ENCODE measurements at regions not wholly inside any gene's neighbourhood (a gene's known extent, or its start where the extent isn't known, plus 50 kb on each side); places are given as distances from the start of the nearest gene placed in this dataset.

DNA sequence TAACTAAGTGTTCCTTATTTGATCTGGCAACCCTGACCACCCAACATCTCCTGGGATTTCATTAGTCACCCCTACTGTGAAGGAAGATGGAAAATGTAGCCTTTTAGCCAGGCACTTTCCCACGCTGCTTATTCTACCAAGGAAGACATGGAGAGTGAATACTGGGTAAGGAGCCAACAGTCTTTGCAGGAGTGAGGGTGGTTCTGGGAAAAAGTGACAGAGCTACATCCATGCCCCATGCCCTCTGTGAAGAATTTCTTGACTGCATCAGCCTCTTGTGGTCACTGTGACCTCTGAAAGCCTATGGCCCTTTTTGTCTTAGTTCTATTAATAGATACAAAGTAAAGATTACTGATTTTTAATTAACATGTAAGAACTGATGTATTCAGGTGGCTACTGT is 196.0 kb upstream of the EEA1 start:
- no peaks in the 10 kb centered on the region for H3K9me3 ChIP-seq (ENCODE audit: low read length)
- H3K4me2 ChIP-seq (ENCODE audit: low read length): no peak overlapping the region
- H3K9me2 ChIP-seq (ENCODE audit: insufficient read depth, low read length): no peaks in the 10 kb centered on the region
- no peaks in the 10 kb centered on the region for H3K36me3 ChIP-seq (ENCODE audit: insufficient read depth, low read length)
- no peak overlapping the region for H3K27ac ChIP-seq (ENCODE audit: low read depth, low read length, poor library complexity, severe bottlenecking)
- no peak overlapping the region for H3K4me3 ChIP-seq (ENCODE audit: low read depth, low read length, poor library complexity, severe bottlenecking)
- H4K20me1 ChIP-seq (ENCODE audit: insufficient read depth, low read length): no peaks in the 10 kb centered on the region
- TF ChIP-seq, protein P1, sequence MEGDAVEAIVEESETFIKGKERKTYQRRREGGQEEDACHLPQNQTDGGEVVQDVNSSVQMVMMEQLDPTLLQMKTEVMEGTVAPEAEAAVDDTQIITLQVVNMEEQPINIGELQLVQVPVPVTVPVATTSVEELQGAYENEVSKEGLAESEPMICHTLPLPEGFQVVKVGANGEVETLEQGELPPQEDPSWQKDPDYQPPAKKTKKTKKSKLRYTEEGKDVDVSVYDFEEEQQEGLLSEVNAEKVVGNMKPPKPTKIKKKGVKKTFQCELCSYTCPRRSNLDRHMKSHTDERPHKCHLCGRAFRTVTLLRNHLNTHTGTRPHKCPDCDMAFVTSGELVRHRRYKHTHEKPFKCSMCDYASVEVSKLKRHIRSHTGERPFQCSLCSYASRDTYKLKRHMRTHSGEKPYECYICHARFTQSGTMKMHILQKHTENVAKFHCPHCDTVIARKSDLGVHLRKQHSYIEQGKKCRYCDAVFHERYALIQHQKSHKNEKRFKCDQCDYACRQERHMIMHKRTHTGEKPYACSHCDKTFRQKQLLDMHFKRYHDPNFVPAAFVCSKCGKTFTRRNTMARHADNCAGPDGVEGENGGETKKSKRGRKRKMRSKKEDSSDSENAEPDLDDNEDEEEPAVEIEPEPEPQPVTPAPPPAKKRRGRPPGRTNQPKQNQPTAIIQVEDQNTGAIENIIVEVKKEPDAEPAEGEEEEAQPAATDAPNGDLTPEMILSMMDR (conservative IDR thresholded peaks at IDR 0.05; ENCODE audit: low read length): no peak
- no peak for TF ChIP-seq EZH2phosphoT487 (IDR thresholded peaks at IDR 0.05; ENCODE audit: borderline replicate concordance, low read depth, low read length)
- no peak overlapping the region for H2AFZ ChIP-seq (ENCODE audit: low read length)
- H3K4me1 ChIP-seq (ENCODE audit: insufficient read depth, low read length, poor library complexity, severe bottlenecking): no peaks in the 10 kb centered on the region
- DNase-seq (ENCODE audit: low spot score): no peak
- BruUV-seq (replicated peaks): no TSS peak
- ChIA-PET CTCF (ENCODE audit: unreplicated experiment) (no interaction called here), POLR2A (interaction anchor here (1.7 kb wide), 1 partner anchor 14 kb away, joined by 5 read pairs; no protein-coding TSS in a partner anchor)
- intact Hi-C loops (cut with micrococcal nuclease; ENCODE audit: unreplicated experiment): no loop called here
- no peaks in the 10 kb centered on the region for H3K79me2 ChIP-seq (ENCODE audit: insufficient read depth, low read depth, low read length)

DNA sequence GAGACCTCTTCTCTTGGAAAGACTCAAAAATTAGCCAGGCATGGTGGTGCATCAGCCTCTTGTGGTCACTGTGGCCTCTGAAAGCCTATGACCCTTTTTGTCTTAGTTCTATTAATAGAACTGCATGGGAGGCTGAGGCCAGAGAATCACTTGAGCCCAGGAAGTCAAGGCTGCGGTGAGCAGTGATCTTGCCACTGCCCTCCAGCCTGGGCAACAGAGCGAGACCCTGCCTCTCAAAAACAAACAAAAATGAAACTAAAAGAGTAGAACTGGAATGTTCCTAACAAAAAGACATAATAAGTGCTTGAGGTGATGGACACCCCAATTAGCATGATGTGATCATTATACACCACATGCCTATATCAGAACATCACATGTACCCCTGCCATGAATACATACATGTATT is 197.0 kb upstream of the EEA1 start:
- ChIA-PET POLR2A (no interaction called here), CTCF (ENCODE audit: unreplicated experiment) (no interaction called here)
- H3K27ac ChIP-seq (ENCODE audit: low read depth, low read length, poor library complexity, severe bottlenecking): no peak overlapping the region
- no peak overlapping the region for H2AFZ ChIP-seq (ENCODE audit: low read length)
- no peaks in the 10 kb centered on the region for H3K9me2 ChIP-seq (ENCODE audit: insufficient read depth, low read length)
- no peak overlapping the region for H3K4me3 ChIP-seq (ENCODE audit: low read depth, low read length, poor library complexity, severe bottlenecking)
- no peaks in the 10 kb centered on the region for H3K36me3 ChIP-seq (ENCODE audit: insufficient read depth, low read length)
- H3K4me2 ChIP-seq (ENCODE audit: low read length): no peak overlapping the region
- no peak for TF ChIP-seq EZH2phosphoT487 (IDR thresholded peaks at IDR 0.05; ENCODE audit: borderline replicate concordance, low read depth, low read length)
- TF ChIP-seq, protein P1 (conservative IDR thresholded peaks at IDR 0.05; ENCODE audit: low read length): no peak
- intact Hi-C loops (cut with micrococcal nuclease; ENCODE audit: unreplicated experiment): no loop called here
- no peaks in the 10 kb centered on the region for H3K4me1 ChIP-seq (ENCODE audit: insufficient read depth, low read length, poor library complexity, severe bottlenecking)
- BruUV-seq (replicated peaks): no TSS peak
- DNase-seq (ENCODE audit: low spot score): no peak
- H3K9me3 ChIP-seq (ENCODE audit: low read length): no peaks in the 10 kb centered on the region
- no peaks in the 10 kb centered on the region for H3K79me2 ChIP-seq (ENCODE audit: insufficient read depth, low read depth, low read length)
- H4K20me1 ChIP-seq (ENCODE audit: insufficient read depth, low read length): no peaks in the 10 kb centered on the region

DNA sequence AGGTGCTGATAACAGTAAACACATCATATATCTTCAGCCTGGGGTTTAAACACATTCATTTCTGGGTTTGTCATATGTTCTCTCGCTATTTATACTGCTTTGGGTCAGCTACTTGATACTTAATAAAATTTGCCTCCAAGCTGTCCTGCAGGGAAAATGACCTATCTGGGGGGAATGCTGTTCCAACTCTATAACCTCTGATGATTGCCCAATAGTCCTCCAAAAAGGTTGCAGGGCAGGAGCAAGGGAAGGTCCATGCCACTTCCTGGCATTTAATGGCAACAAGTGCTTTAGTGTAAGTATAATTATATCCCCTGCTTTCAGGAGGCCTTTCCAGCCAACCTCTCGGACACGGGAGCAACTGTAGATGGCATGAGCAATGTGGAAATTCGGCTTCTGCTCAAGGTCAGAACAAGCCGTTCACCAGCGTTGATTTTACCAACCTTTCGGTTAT is 198.0 kb upstream of the EEA1 start:
- no peaks in the 10 kb centered on the region for H3K9me3 ChIP-seq (ENCODE audit: low read length)
- no peak overlapping the region for H3K4me3 ChIP-seq (ENCODE audit: low read depth, low read length, poor library complexity, severe bottlenecking)
- no peaks in the 10 kb centered on the region for H3K36me3 ChIP-seq (ENCODE audit: insufficient read depth, low read length)
- intact Hi-C loops (cut with micrococcal nuclease; ENCODE audit: unreplicated experiment): no loop called here
- H2AFZ ChIP-seq (ENCODE audit: low read length): no peak overlapping the region
- H3K4me2 ChIP-seq (ENCODE audit: low read length): no peak overlapping the region
- ChIA-PET CTCF (ENCODE audit: unreplicated experiment) (no interaction called here), POLR2A (interaction anchor here (0.6 kb wide), 1 partner anchor 51 kb away, joined by 6 read pairs; no protein-coding TSS in a partner anchor)
- DNase-seq (ENCODE audit: low spot score): no peak
- no peaks in the 10 kb centered on the region for H3K4me1 ChIP-seq (ENCODE audit: insufficient read depth, low read length, poor library complexity, severe bottlenecking)
- no peaks in the 10 kb centered on the region for H4K20me1 ChIP-seq (ENCODE audit: insufficient read depth, low read length)
- TF ChIP-seq, protein P1 (conservative IDR thresholded peaks at IDR 0.05; ENCODE audit: low read length): no peak
- no peak overlapping the region for H3K27ac ChIP-seq (ENCODE audit: low read depth, low read length, poor library complexity, severe bottlenecking)
- H3K9me2 ChIP-seq (ENCODE audit: insufficient read depth, low read length): no peaks in the 10 kb centered on the region
- BruUV-seq (replicated peaks): no TSS peak
- no peaks in the 10 kb centered on the region for H3K79me2 ChIP-seq (ENCODE audit: insufficient read depth, low read depth, low read length)

Data from OCI-LY7 (cell line).